ENCODE measurements at regions not wholly inside any gene's neighbourhood (a gene's known extent, or its start where the extent isn't known, plus 50 kb on each side); places are given as distances from the start of the nearest gene placed in this dataset.

- TF ChIP-seq ETV5 (CRISPR knock-in tag; IDR thresholded peaks at IDR 0.05; ENCODE audit: low read depth) (no peak), JUNB (CRISPR knock-in tag; conservative IDR thresholded peaks at IDR 0.05) (no peak), SRF (CRISPR knock-in tag; IDR thresholded peaks at IDR 0.05) (no peak), CTCF (IDR thresholded peaks at IDR 0.05 in 2 of 3, conservative IDR thresholded peaks at IDR 0.05 in 1 of 3; ENCODE audit: insufficient read depth in 2 of 3, low read depth in 1 of 3, low read length in 3 of 3) (no peak), ZNF184 (CRISPR knock-in tag; IDR thresholded peaks at IDR 0.05) (no peak), MLX (CRISPR knock-in tag; conservative IDR thresholded peaks at IDR 0.05) (no peak), GABPA (tag; conservative IDR thresholded peaks at IDR 0.05; ENCODE audit: low read depth) (no peak), SP2 (IDR thresholded peaks at IDR 0.05; ENCODE audit: extremely low read depth, low read depth, low read length, poor library complexity, severe bottlenecking) (no peak), CHD1 (IDR thresholded peaks at IDR 0.05; ENCODE audit: low read length) (no peak), FOXP1 (CRISPR knock-in tag; IDR thresholded peaks at IDR 0.05) (no peak), MCM7 (IDR thresholded peaks at IDR 0.05) (no peak), MAZ (CRISPR knock-in tag; conservative IDR thresholded peaks at IDR 0.05 in 1 of 2, IDR thresholded peaks at IDR 0.05 in 1 of 2) (no peak), CHCHD3 (CRISPR knock-in tag; IDR thresholded peaks at IDR 0.05) (no peak), ZNF398 (CRISPR knock-in tag; IDR thresholded peaks at IDR 0.05) (no peak)
Observed at GRCh38 chr18:42657551-42657950, 457.9 kb downstream of the RIT2 start.
